ENCODE measurements at regions not wholly inside any gene's neighbourhood (a gene's known extent, or its start where the extent isn't known, plus 50 kb on each side); places are given as distances from the start of the nearest gene placed in this dataset.

- no peak for TF ChIP-seq FOXK2 (IDR thresholded peaks at IDR 0.05)
- no peak for TF ChIP-seq CTBP1 (IDR thresholded peaks at IDR 0.05; ENCODE audit: borderline replicate concordance)
- no peak for TF ChIP-seq ARNT (IDR thresholded peaks at IDR 0.05)
- TF ChIP-seq FOXM1 (IDR thresholded peaks at IDR 0.05; ENCODE audit: borderline replicate concordance), result no peak
- TF ChIP-seq BHLHE40 (IDR thresholded peaks at IDR 0.05; ENCODE audit: borderline replicate concordance), result no peak
- no peak for TF ChIP-seq SP1 (IDR thresholded peaks at IDR 0.05)
- no peak for TF ChIP-seq HDGF (IDR thresholded peaks at IDR 0.05; ENCODE audit: borderline replicate concordance)
- TF ChIP-seq TARDBP (IDR thresholded peaks at IDR 0.05), result no peak
- TF ChIP-seq SUZ12 (IDR thresholded peaks at IDR 0.05), result no peak
- no peak for TF ChIP-seq ZNF384 (IDR thresholded peaks at IDR 0.05)
- no peak for TF ChIP-seq LEF1 (IDR thresholded peaks at IDR 0.05; ENCODE audit: borderline replicate concordance)
- no peak for TF ChIP-seq ELF4 (IDR thresholded peaks at IDR 0.05)
- no peak for TF ChIP-seq NFRKB (IDR thresholded peaks at IDR 0.05)
- no peak for TF ChIP-seq PKNOX1 (IDR thresholded peaks at IDR 0.05)
Observed at GRCh38 chr6:157741321-157741947, 81.6 kb upstream of the SNX9 start.
